HEK293T (cell line): ENCODE measurements at regions not wholly inside any gene's neighbourhood (a gene's known extent, or its start where the extent isn't known, plus 50 kb on each side); places are given as distances from the start of the nearest gene placed in this dataset.
A peak's percentile ranks its signal among the peaks of the same experiment; 100 is the strongest.

Experiments used
- CTCF ChIA-PET: fragments of 350-600 bp; formaldehyde crosslinking; extraction: SDS; loops from one replicate; lab custom pipeline; 2021; ENCODE audit warnings: antibody characterized with exemption, inconsistent platforms; lab: Yijun Ruan, JAX
- POLR2A ChIA-PET: fragments of 350-600 bp; formaldehyde crosslinking; extraction: SDS; loops from one replicate; lab custom pipeline; 2020; ENCODE audit warnings: antibody characterized with exemption, inconsistent platforms; lab: Yijun Ruan, JAX
- DNase-seq: peaks from one replicate; pipeline ENCODE4 v3.0.0; 2012; ENCODE audit warnings: mixed read lengths; ENCODE audit errors: extremely low spot score
- ARNT ChIP-seq: fragments of 450-650 bp; IDR thresholded peaks from 2 replicates; pipeline ENCODE4 v1.6.1; 2017; ENCODE audit warnings: mild to moderate bottlenecking
- BHLHE40 ChIP-seq: fragments of 450-650 bp; IDR thresholded peaks from 2 replicates; pipeline ENCODE4 v1.6.1; 2016; ENCODE audit warnings: mild to moderate bottlenecking, moderate library complexity, borderline replicate concordance
- CTBP1 ChIP-seq: fragments of 450-650 bp; IDR thresholded peaks from 2 replicates; pipeline ENCODE4 v1.6.1; 2016; ENCODE audit warnings: borderline replicate concordance
- ELF4 ChIP-seq: fragments of 450-650 bp; IDR thresholded peaks from 2 replicates; pipeline ENCODE4 v1.6.1; 2017; ENCODE audit warnings: antibody characterized with exemption
- FOXA1 ChIP-seq: fragments of 450-650 bp; IDR thresholded peaks from 2 replicates; pipeline ENCODE4 v1.6.1; 2016; ENCODE audit warnings: mild to moderate bottlenecking
- FOXK2 ChIP-seq: fragments of 450-650 bp; IDR thresholded peaks from 2 replicates; pipeline ENCODE4 v1.6.1; 2016; ENCODE audit warnings: mild to moderate bottlenecking
- FOXM1 ChIP-seq: fragments of 450-650 bp; IDR thresholded peaks from 2 replicates; pipeline ENCODE4 v1.6.1; 2017; ENCODE audit warnings: mild to moderate bottlenecking, borderline replicate concordance
- HDGF ChIP-seq: fragments of 450-650 bp; IDR thresholded peaks from 2 replicates; pipeline ENCODE4 v1.6.1; 2017; ENCODE audit warnings: antibody characterized with exemption, borderline replicate concordance
- L3MBTL2 ChIP-seq: fragments of 450-650 bp; conservative IDR thresholded peaks from 2 replicates; pipeline ENCODE4 v1.6.1; 2016; ENCODE audit warnings: mild to moderate bottlenecking
- LEF1 ChIP-seq: fragments of 450-650 bp; IDR thresholded peaks from 2 replicates; pipeline ENCODE4 v1.6.1; 2017; ENCODE audit warnings: mild to moderate bottlenecking, borderline replicate concordance
- NFRKB ChIP-seq: fragments of 450-650 bp; IDR thresholded peaks from 2 replicates; pipeline ENCODE4 v1.6.1; 2016; ENCODE audit warnings: mild to moderate bottlenecking, moderate library complexity
- PKNOX1 ChIP-seq: fragments of 450-650 bp; IDR thresholded peaks from 2 replicates; pipeline ENCODE4 v1.6.1; 2016
- SP1 ChIP-seq: fragments of 450-650 bp; IDR thresholded peaks from 2 replicates; pipeline ENCODE4 v1.6.1; 2017
- SUZ12 ChIP-seq: fragments of 450-650 bp; IDR thresholded peaks from 2 replicates; pipeline ENCODE4 v1.6.1; 2016; ENCODE audit warnings: mild to moderate bottlenecking
- TARDBP ChIP-seq: fragments of 450-650 bp; IDR thresholded peaks from 2 replicates; pipeline ENCODE4 v1.6.1; 2016
- ZNF384 ChIP-seq: fragments of 450-650 bp; IDR thresholded peaks from 2 replicates; pipeline ENCODE4 v1.6.1; 2016

- POLR2A ChIA-PET = no interaction called here
- CTCF ChIA-PET = no interaction called here
- no peak for TF ChIP-seq BHLHE40
- no peak for TF ChIP-seq ELF4
- no peak for TF ChIP-seq HDGF
- DNase-seq = no peak
Measured at GRCh38 chr7:25313526-25313925, 85.2 kb upstream of the NPVF start.

DNA sequence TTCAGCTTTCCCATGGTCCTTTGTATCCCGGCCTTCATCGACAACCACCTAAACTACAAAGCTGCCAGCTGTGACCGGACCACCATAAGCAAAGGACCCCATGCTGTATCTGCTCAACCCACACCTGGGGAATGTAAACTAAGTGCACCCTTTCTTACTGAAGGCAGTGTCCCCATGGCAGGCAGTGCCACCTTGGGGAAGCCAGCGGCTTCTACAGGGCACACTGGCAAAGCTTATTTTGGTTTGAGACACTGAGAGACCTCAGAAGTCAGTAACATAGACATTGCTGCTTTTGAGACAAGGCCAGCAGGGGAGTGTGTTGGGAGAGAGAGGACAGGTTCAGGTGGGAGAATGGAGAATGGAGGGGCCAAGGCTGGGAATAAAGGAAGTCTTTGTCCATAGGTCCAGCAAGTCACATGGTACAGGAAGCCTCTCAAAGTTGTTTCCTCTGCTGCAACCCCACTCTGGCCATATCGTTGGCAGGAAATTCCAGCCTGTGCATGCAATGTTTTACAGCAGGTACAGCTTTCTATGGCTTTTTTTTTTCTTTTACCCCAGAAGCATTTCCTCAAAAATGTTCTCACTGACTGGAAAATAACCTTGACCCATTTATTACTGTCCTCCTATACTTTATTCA lies 85.9 kb upstream of the NPVF start:
- TF ChIP-seq NFRKB = no peak
- TF ChIP-seq FOXA1 = no peak
- no peak for TF ChIP-seq FOXK2
- no peak for TF ChIP-seq BHLHE40
- no peak for TF ChIP-seq CTBP1
- TF ChIP-seq TARDBP = no peak
- no peak for TF ChIP-seq ZNF384
- no peak for TF ChIP-seq HDGF
- no peak for TF ChIP-seq PKNOX1
- TF ChIP-seq SUZ12 = no peak
- POLR2A ChIA-PET = no interaction called here
- no peak for DNase-seq

GRCh38 chr7:25314731-25315267 lies 86.5 kb upstream of the NPVF start:
- no peak for TF ChIP-seq FOXA1
- peak; percentile 83 for TF ChIP-seq PKNOX1
- TF ChIP-seq ELF4 = no peak
- no peak for TF ChIP-seq ARNT
- peak; percentile 41; the same call in 1 of the 2 replicates for TF ChIP-seq CTBP1
- DNase-seq = peak; percentile 18
- CTCF ChIA-PET = interaction anchor here (1.0 kb wide), 1 partner anchor 74 kb away, joined by 4 read pairs; no protein-coding TSS in a partner anchor
- POLR2A ChIA-PET = no interaction called here

More for the DNA sequence above, 85.9 kb upstream of the NPVF start:
- CTCF ChIA-PET = interaction anchor here (1.0 kb wide), 1 partner anchor 74 kb away, joined by 4 read pairs; no protein-coding TSS in a partner anchor

- POLR2A ChIA-PET = no interaction called here
- TF ChIP-seq PKNOX1 (no peak), SUZ12 (no peak), FOXA1 (no peak), L3MBTL2 (no peak), ARNT (no peak)
- CTCF ChIA-PET = interaction anchor here (0.6 kb wide), 2 partner anchors 22 to 218 kb away, joined by 3 read pairs; no protein-coding TSS in a partner anchor
- no peak for DNase-seq
Measured at GRCh38 chr7:25316366-25316765, 88.1 kb upstream of the NPVF start.

DNA sequence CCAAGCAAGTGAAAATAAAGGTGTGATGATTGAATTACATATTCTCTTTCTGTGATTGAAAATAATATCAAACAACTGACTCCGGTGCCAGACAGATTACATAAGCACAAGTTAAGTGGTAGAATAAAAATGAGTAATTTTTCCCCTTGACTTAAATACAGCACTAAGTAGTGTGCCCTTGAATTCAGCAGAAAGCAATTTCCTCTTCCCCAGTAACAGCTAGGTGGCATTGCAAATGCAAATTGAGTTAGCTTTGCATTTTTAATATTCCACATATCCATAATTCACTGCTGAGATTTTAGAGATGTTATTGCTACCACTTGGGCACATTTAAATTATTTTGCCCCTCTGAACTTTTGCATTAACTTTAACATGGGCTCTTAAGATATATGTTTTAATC lies 89.8 kb upstream of the NPVF start:
- DNase-seq = no peak
- ChIA-PET CTCF (interaction anchor here (0.7 to 1.0 kb wide), 2 partner anchors 21 to 41 kb away, joined by 3 read pairs; no protein-coding TSS in a partner anchor), POLR2A (no interaction called here)
- TF ChIP-seq FOXM1 = no peak
- TF ChIP-seq L3MBTL2 = no peak
- TF ChIP-seq LEF1 = no peak
- no peak for TF ChIP-seq SUZ12
- TF ChIP-seq PKNOX1 = no peak

DNA sequence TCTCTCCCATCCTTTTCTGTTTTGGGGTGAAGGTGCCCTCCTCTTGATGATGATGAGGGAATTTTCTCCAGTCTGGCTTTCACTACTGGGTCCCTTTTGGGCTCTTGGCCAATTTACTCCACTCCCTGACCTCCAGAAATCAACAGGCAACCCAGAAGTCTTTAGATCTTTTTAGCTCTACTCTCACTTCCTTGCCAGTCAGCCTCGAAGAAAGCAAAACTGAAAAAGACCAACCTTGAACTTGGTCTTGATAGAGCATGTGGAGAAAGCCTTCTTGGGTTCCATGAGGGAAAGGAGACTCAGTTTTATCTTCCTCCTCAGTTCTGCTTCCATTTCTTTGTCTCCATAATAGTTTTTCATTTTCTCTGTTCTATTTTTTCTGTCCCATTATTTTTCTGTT lies 91.4 kb upstream of the NPVF start:
- ChIA-PET POLR2A (interaction anchor here (0.8 kb wide), 1 partner anchor 15 kb away, joined by 4 read pairs; no protein-coding TSS in a partner anchor), CTCF (no interaction called here)
- TF ChIP-seq NFRKB (no peak), ZNF384 (no peak), FOXA1 (no peak), HDGF (no peak), CTBP1 (no peak), PKNOX1 (no peak), LEF1 (no peak), FOXK2 (no peak), SP1 (no peak), ARNT (no peak), SUZ12 (no peak), TARDBP (no peak), ELF4 (no peak)
- DNase-seq = no peak
